Endothelial cell of umbilical vein (primary cell): ENCODE measurements at regions not wholly inside any gene's neighbourhood (a gene's known extent, or its start where the extent isn't known, plus 50 kb on each side); places are given as distances from the start of the nearest gene placed in this dataset.

Experiments
- EZH2 ChIP-seq: IDR thresholded peaks from 2 replicates; pipeline ENCODE4 v1.6.1; 2012; ENCODE audit warnings: borderline replicate concordance, low read depth, mild to moderate bottlenecking, moderate library complexity, low read length, inconsistent platforms; ENCODE audit not compliant: severe bottlenecking
- FOS ChIP-seq: IDR thresholded peaks from 2 replicates; pipeline ENCODE4 v1.6.1; 2011; ENCODE audit warnings: mild to moderate bottlenecking, low read length, moderate library complexity, borderline replicate concordance; ENCODE audit not compliant: insufficient read depth
- JUN ChIP-seq: IDR thresholded peaks from 2 replicates; pipeline ENCODE4 v1.6.1; 2011; ENCODE audit warnings: borderline replicate concordance, low read depth; ENCODE audit not compliant: insufficient read length, insufficient read depth
- MYC ChIP-seq: IDR thresholded peaks from one replicate; pipeline ENCODE4 v1.6.1; 2011; ENCODE audit warnings: mild to moderate bottlenecking, low read depth, low read length
- POLR2A ChIP-seq: IDR thresholded peaks from 2 replicates; pipeline ENCODE4 v1.6.1; 2012; ENCODE audit warnings: low read depth, mild to moderate bottlenecking, control low read depth, low read length
- POLR2AphosphoS5 ChIP-seq: IDR thresholded peaks from 2 replicates; pipeline ENCODE4 v1.6.1; 2012; ENCODE audit warnings: low read depth, mild to moderate bottlenecking, control low read depth, low read length, moderate library complexity; ENCODE audit not compliant: insufficient read depth
- TF ChIP-seq, protein P1 (sequence below), 2 donors: IDR thresholded peaks; 1 replicate in 1 of 2; 2 replicates in 1 of 2; pipeline ENCODE4 v1.5.1; 2011; ENCODE audit warnings: low read length in 2 of 2, mild to moderate bottlenecking in 2 of 2, moderate library complexity in 2 of 2, control low read depth in 1 of 2, inconsistent platforms in 1 of 2, low read depth in 1 of 2; ENCODE audit not compliant: insufficient read depth in 1 of 2; ENCODE audit errors: extremely low read depth in 1 of 2
- TF ChIP-seq, protein P2 (sequence below): IDR thresholded peaks from 2 replicates; pipeline ENCODE4 v1.6.1; 2011; ENCODE audit not compliant: insufficient read depth, insufficient read length

- TF ChIP-seq, protein P1, sequence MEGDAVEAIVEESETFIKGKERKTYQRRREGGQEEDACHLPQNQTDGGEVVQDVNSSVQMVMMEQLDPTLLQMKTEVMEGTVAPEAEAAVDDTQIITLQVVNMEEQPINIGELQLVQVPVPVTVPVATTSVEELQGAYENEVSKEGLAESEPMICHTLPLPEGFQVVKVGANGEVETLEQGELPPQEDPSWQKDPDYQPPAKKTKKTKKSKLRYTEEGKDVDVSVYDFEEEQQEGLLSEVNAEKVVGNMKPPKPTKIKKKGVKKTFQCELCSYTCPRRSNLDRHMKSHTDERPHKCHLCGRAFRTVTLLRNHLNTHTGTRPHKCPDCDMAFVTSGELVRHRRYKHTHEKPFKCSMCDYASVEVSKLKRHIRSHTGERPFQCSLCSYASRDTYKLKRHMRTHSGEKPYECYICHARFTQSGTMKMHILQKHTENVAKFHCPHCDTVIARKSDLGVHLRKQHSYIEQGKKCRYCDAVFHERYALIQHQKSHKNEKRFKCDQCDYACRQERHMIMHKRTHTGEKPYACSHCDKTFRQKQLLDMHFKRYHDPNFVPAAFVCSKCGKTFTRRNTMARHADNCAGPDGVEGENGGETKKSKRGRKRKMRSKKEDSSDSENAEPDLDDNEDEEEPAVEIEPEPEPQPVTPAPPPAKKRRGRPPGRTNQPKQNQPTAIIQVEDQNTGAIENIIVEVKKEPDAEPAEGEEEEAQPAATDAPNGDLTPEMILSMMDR (IDR thresholded peaks at IDR 0.05; ENCODE audit: extremely low read depth in 1 of 2, insufficient read depth in 1 of 2, low read depth in 1 of 2, low read length in 2 of 2), result no peak
- TF ChIP-seq EZH2 (no peak), POLR2AphosphoS5 (no peak), POLR2A (no peak), FOS (no peak), JUN (no peak), MYC (no peak)
- TF ChIP-seq, protein P2, sequence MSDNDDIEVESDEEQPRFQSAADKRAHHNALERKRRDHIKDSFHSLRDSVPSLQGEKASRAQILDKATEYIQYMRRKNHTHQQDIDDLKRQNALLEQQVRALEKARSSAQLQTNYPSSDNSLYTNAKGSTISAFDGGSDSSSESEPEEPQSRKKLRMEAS, result no peak
Measured at GRCh38 chr6:144823131-144823530, 538.0 kb downstream of the UTRN start.
